ENCODE measurements at regions not wholly inside any gene's neighbourhood (a gene's known extent, or its start where the extent isn't known, plus 50 kb on each side); places are given as distances from the start of the nearest gene placed in this dataset.

DNA sequence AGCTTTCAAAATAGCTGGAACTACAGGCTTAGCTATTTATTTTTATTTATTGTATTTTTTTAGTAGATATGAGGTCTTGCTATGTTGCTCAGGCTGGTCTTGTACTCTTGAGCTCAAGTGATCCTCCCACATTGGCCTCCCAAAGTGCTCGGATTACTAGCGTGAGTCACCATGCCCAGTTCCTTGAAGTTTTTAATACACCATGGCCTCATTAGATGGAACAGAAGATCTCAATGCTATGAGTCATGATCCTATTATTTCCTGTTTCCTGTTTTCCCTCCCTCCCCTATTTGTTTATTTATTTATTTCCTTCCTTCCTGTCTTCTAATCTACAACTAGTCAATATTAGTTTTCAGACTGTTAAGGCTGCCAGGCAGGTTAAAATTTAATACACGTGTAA is 309.0 kb downstream of the CMPK2 start:
- TF ChIP-seq SIN3A (IDR thresholded peaks at IDR 0.05; ENCODE audit: borderline replicate concordance, insufficient read depth, low read length): no peak
- TF ChIP-seq FOXP2 (optimal IDR thresholded peaks at IDR 0.05; ENCODE audit: borderline replicate concordance, extremely low read depth, extremely low read length, insufficient read depth): no peak
- no peak for TF ChIP-seq REST (IDR thresholded peaks at IDR 0.05; ENCODE audit: insufficient read depth in 1 of 2, low read depth in 2 of 2, low read length in 2 of 2)
- no peak for TF ChIP-seq TAF1 (IDR thresholded peaks at IDR 0.05; ENCODE audit: borderline replicate concordance, insufficient read depth, low read length)
- no peak for TF ChIP-seq POLR2AphosphoS5 (IDR thresholded peaks at IDR 0.05; ENCODE audit: low read depth, low read length)

GRCh38 chr2:6557737-6558136 is 308.0 kb downstream of the CMPK2 start:
- TF ChIP-seq TAF1 (IDR thresholded peaks at IDR 0.05; ENCODE audit: borderline replicate concordance, insufficient read depth, low read length) (no peak), POLR2AphosphoS5 (IDR thresholded peaks at IDR 0.05; ENCODE audit: low read depth, low read length) (no peak), REST (IDR thresholded peaks at IDR 0.05; ENCODE audit: insufficient read depth in 1 of 2, low read depth in 2 of 2, low read length in 2 of 2) (no peak), SIN3A (IDR thresholded peaks at IDR 0.05; ENCODE audit: borderline replicate concordance, insufficient read depth, low read length) (no peak), FOXP2 (optimal IDR thresholded peaks at IDR 0.05; ENCODE audit: borderline replicate concordance, extremely low read depth, extremely low read length, insufficient read depth) (no peak)

DNA sequence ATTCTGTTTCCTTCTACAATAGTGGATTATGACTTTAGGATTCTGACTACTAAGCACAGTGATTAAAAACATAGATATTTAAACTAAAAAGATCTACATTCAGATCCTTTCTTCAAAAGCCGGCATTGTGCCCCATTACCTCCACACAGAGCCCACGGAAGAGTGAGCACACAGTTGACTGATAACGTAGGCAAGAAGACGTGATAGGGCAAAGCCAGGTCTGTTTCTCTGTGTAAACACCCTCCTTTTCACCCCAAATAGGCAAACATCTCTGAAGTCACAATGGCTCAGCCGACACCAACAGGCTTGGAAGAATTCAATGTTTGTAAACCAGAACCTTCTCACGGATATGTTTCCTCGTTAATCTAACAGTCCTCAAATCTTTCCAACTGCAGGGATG is 302.9 kb downstream of the CMPK2 start:
- no peak for TF ChIP-seq REST (IDR thresholded peaks at IDR 0.05; ENCODE audit: insufficient read depth in 1 of 2, low read depth in 2 of 2, low read length in 2 of 2)
- no peak for TF ChIP-seq POLR2AphosphoS5 (IDR thresholded peaks at IDR 0.05; ENCODE audit: low read depth, low read length)
- TF ChIP-seq TAF1 (IDR thresholded peaks at IDR 0.05; ENCODE audit: borderline replicate concordance, insufficient read depth, low read length): no peak
- TF ChIP-seq SIN3A (IDR thresholded peaks at IDR 0.05; ENCODE audit: borderline replicate concordance, insufficient read depth, low read length): no peak
- no peak for TF ChIP-seq FOXP2 (optimal IDR thresholded peaks at IDR 0.05; ENCODE audit: borderline replicate concordance, extremely low read depth, extremely low read length, insufficient read depth)

DNA sequence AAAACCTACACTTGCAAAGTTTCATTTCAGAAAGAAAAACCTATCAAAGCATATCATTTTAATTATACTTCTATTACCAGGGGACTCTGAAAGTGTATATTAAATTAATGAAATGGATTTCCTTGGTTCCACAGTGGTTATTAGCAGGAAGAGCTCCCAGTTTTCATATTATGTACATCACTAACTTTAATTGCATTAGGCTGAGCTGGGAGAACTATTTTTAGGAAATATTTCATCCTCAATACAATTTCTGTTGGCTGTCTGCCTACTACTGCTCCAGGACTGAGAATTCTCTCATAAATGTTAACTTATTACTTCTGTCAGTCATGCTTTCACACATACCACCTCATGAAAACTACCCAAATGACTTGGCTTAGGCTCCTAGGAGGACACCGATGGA is 301.4 kb downstream of the CMPK2 start:
- TF ChIP-seq REST (IDR thresholded peaks at IDR 0.05; ENCODE audit: insufficient read depth in 1 of 2, low read depth in 2 of 2, low read length in 2 of 2) (no peak), SIN3A (IDR thresholded peaks at IDR 0.05; ENCODE audit: borderline replicate concordance, insufficient read depth, low read length) (no peak), TAF1 (IDR thresholded peaks at IDR 0.05; ENCODE audit: borderline replicate concordance, insufficient read depth, low read length) (no peak), POLR2AphosphoS5 (IDR thresholded peaks at IDR 0.05; ENCODE audit: low read depth, low read length) (no peak), FOXP2 (optimal IDR thresholded peaks at IDR 0.05; ENCODE audit: borderline replicate concordance, extremely low read depth, extremely low read length, insufficient read depth) (no peak)

DNA sequence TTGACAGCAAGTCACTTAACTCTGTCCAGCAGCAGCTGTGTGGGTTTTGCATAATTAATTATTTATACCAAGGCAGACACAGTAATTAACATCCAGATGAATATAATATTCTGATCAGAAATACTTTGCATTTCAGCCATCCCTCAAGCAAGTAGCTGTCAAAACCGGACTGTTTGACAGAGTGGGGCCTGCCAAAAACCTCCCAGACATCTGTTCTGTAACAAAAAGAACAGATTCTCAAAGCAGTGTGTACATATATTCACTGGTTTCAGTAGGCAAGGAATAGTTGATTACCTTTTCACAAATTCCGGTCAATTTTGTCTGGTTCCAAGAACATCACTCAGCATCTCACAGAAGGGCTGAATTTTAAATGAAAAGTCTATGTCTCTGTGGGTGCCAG is 291.6 kb downstream of the CMPK2 start:
- TF ChIP-seq SIN3A (IDR thresholded peaks at IDR 0.05; ENCODE audit: borderline replicate concordance, insufficient read depth, low read length) (no peak), TAF1 (IDR thresholded peaks at IDR 0.05; ENCODE audit: borderline replicate concordance, insufficient read depth, low read length) (no peak), REST (IDR thresholded peaks at IDR 0.05; ENCODE audit: insufficient read depth in 1 of 2, low read depth in 2 of 2, low read length in 2 of 2) (no peak), FOXP2 (optimal IDR thresholded peaks at IDR 0.05; ENCODE audit: borderline replicate concordance, extremely low read depth, extremely low read length, insufficient read depth) (no peak), POLR2AphosphoS5 (IDR thresholded peaks at IDR 0.05; ENCODE audit: low read depth, low read length) (no peak)

All from PFSK-1 (cell line).